ENCODE measurements at regions not wholly inside any gene's neighbourhood (a gene's known extent, or its start where the extent isn't known, plus 50 kb on each side); places are given as distances from the start of the nearest gene placed in this dataset.
"Not testable (repeated sequence)": the region's sequence is repeated elsewhere in the genome, so short reads cannot be mapped to it uniquely, and the experiment has no call there.

GRCh38 chr16:9141813-9142212 is 50.4 kb downstream of the HAPSTR1 start:
- no peak for DNase-seq (ENCODE audit: low spot score)

GRCh38 chr16:9144106-9144505 is 52.7 kb downstream of the HAPSTR1 start:
- DNase-seq (ENCODE audit: low spot score): no peak

GRCh38 chr16:9148374-9149015 is 57.1 kb downstream of the HAPSTR1 start:
- DNase-seq (ENCODE audit: low spot score): no peak

GRCh38 chr16:9151074-9151473 is 59.6 kb downstream of the HAPSTR1 start:
- no peak for DNase-seq (ENCODE audit: low spot score)

GRCh38 chr16:9151597-9151996 is 60.2 kb downstream of the HAPSTR1 start:
- DNase-seq (ENCODE audit: low spot score): no peak

- DNase-seq (ENCODE audit: low spot score): no peak
These were observed 61.4 kb downstream of the HAPSTR1 start for GRCh38 chr16:9152649-9153501.

GRCh38 chr16:9153502-9153864 is 62.0 kb downstream of the HAPSTR1 start:
- DNase-seq (ENCODE audit: low spot score): no peak

- DNase-seq (ENCODE audit: low spot score): no peak
These were observed 63.3 kb downstream of the HAPSTR1 start for GRCh38 chr16:9154567-9155410.

- no peak for DNase-seq (ENCODE audit: low spot score)
These were observed 64.4 kb downstream of the HAPSTR1 start for GRCh38 chr16:9155871-9156270.

- peak; percentile 83 for DNase-seq (ENCODE audit: low spot score)
These were observed 68.6 kb downstream of the HAPSTR1 start for GRCh38 chr16:9159839-9160550.

- no peak for DNase-seq (ENCODE audit: low spot score)
These were observed 69.1 kb downstream of the HAPSTR1 start for GRCh38 chr16:9160551-9160911.

- DNase-seq (ENCODE audit: low spot score): no peak
These were observed 74.2 kb downstream of the HAPSTR1 start for GRCh38 chr16:9165681-9166080.

GRCh38 chr16:9166326-9166993 is 75.0 kb downstream of the HAPSTR1 start:
- DNase-seq (ENCODE audit: low spot score): not testable (repeated sequence)

GRCh38 chr16:9169094-9169493 is 77.7 kb downstream of the HAPSTR1 start:
- DNase-seq (ENCODE audit: low spot score): no peak

GRCh38 chr16:9170470-9170869 is 79.0 kb downstream of the HAPSTR1 start:
- no peak for DNase-seq (ENCODE audit: low spot score)

- DNase-seq (ENCODE audit: low spot score): no peak
These were observed 85.3 kb downstream of the HAPSTR1 start for GRCh38 chr16:9176547-9177418.

GRCh38 chr16:9177861-9178260 is 86.4 kb downstream of the HAPSTR1 start:
- no peak for DNase-seq (ENCODE audit: low spot score)

GRCh38 chr16:9183682-9184353 is 92.4 kb downstream of the HAPSTR1 start:
- DNase-seq (ENCODE audit: low spot score): no peak

GRCh38 chr16:9184354-9184690 is 92.9 kb downstream of the HAPSTR1 start:
- DNase-seq (ENCODE audit: low spot score): no peak

GRCh38 chr16:9185381-9185780 is 93.9 kb downstream of the HAPSTR1 start:
- DNase-seq (ENCODE audit: low spot score): no peak
